IMR-90 (cell line): ENCODE measurements at regions not wholly inside any gene's neighbourhood (a gene's known extent, or its start where the extent isn't known, plus 50 kb on each side); places are given as distances from the start of the nearest gene placed in this dataset.

Experiments
- BHLHE40 ChIP-seq: fragments of 150-350 bp; IDR thresholded peaks from 2 replicates; pipeline ENCODE4 v1.6.1; 2016; ENCODE audit warnings: mild to moderate bottlenecking, low read depth, low read length
- CTCF ChIP-seq: conservative IDR thresholded peaks from 2 replicates; pipeline ENCODE4 v1.5.1; 2012; ENCODE audit warnings: mild to moderate bottlenecking, low read depth, low read length, improper control_type of control experiment
- POLR2A ChIP-seq: IDR thresholded peaks from 2 replicates; pipeline ENCODE4 v1.6.1; 2012; ENCODE audit warnings: mild to moderate bottlenecking, low read depth, low read length
- RCOR1 ChIP-seq: IDR thresholded peaks from 2 replicates; pipeline ENCODE4 v1.6.1; 2012; ENCODE audit warnings: mild to moderate bottlenecking, low read length, improper control_type of control experiment; ENCODE audit not compliant: insufficient replicate concordance

DNA sequence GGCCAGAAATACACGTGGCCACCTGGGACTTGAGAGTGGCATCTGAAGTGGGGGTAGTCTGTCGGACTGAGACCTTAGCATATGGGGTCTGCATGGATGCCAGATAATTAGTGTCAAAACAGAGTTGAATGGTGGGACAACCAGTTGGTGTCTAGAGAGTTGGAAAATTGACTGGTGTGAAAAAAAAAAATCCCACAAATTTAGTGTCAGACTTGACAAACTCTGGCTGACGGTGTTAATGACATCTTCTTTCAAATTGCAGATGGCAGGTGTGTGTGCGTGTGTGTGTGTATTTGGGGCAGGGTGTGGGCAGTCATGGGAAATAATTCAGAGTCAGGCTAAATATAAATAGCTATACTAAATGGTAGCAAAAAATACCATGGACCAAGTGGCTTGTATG is 365.4 kb upstream of the RGPD4 start:
- TF ChIP-seq POLR2A (no peak), CTCF (no peak), RCOR1 (no peak), BHLHE40 (no peak)
